H1 (cell line): ENCODE measurements at regions not wholly inside any gene's neighbourhood (a gene's known extent, or its start where the extent isn't known, plus 50 kb on each side); places are given as distances from the start of the nearest gene placed in this dataset.

Experiments used
- CTCF ChIA-PET: fragments of 300-600 bp; sonication (Branson Sonifier 250); formaldehyde crosslinking; loops from one replicate; lab custom pipeline; 2021; ENCODE audit not compliant: partially characterized antibody; lab: Charles Lee
- POLR2A ChIA-PET: fragments of 300-600 bp; sonication (Branson Sonifier 250); formaldehyde crosslinking; loops from one replicate; lab custom pipeline; 2021; ENCODE audit warnings: inconsistent platforms; ENCODE audit not compliant: partially characterized antibody; lab: Charles Lee
- DNase-seq, 2 experiments: peaks; one replicate each; pipeline versions ENCODE4 v3.0.0 to v3.0.0-alpha.2; 2010 to 2022; ENCODE audit warnings: low spot score in 2 of 2, low read depth in 1 of 2, mixed read lengths in 1 of 2
- FAIRE-seq: peaks from 2 replicates; lab custom pipeline; 2011; peaks lifted over from hg19 to GRCh38; lab: Jason Lieb, UNC
- H2AFZ ChIP-seq: 2 replicates; pipeline ENCODE4 v1.8.1; 2012; ENCODE audit warnings: low read length, inconsistent platforms
- H2AK5ac ChIP-seq: 2 replicates; pipeline ENCODE4 v1.6.1; 2013; ENCODE audit warnings: low read depth, low read length
- H2BK120ac ChIP-seq: replicated peaks from 2 replicates; pipeline ENCODE3; 2013; ENCODE audit warnings: low read depth, low read length, inconsistent platforms
- H2BK12ac ChIP-seq: 2 replicates; pipeline ENCODE4 v1.6.1; 2013; ENCODE audit warnings: low read depth, low read length
- H2BK15ac ChIP-seq: 2 replicates; pipeline ENCODE4 v1.6.1; 2013; ENCODE audit warnings: low read length
- H2BK20ac ChIP-seq: 2 replicates; pipeline ENCODE4 v1.6.1; 2013; ENCODE audit warnings: low read length
- H2BK5ac ChIP-seq: 2 replicates; pipeline ENCODE4 v1.6.1; 2013; ENCODE audit warnings: low read depth, low read length
- H3K14ac ChIP-seq: 2 replicates; pipeline ENCODE4 v1.6.1; 2013; ENCODE audit warnings: inconsistent platforms; ENCODE audit not compliant: insufficient read length
- H3K18ac ChIP-seq: 2 replicates; pipeline ENCODE4 v1.6.1; 2013; ENCODE audit warnings: low read length; ENCODE audit errors: extremely low read depth
- H3K23ac ChIP-seq: 2 replicates; pipeline ENCODE4 v1.6.1; 2013; ENCODE audit warnings: inconsistent platforms; ENCODE audit not compliant: insufficient read length
- H3K23me2 ChIP-seq: 2 replicates; pipeline ENCODE4 v1.6.1; 2013; ENCODE audit warnings: low read depth, low read length
- H3K27ac ChIP-seq: 2 replicates; pipeline ENCODE4 v1.6.1; 2011; ENCODE audit warnings: low read depth, low read length, inconsistent platforms
- H3K27me3 ChIP-seq, 4 experiments: replicated peaks in 1 of 4; 1 replicate in 1 of 4; 2 replicates in 3 of 4; pipeline versions ENCODE4 v1.6.1 to v1.8.1; 2011 to 2013; ENCODE audit warnings: low read length in 3 of 4, mild to moderate bottlenecking in 3 of 4, inconsistent platforms in 2 of 4, mixed read lengths in 2 of 4, moderate library complexity in 1 of 4; ENCODE audit not compliant: control insufficient read depth in 3 of 4, insufficient read depth in 3 of 4; ENCODE audit errors: extremely low read depth in 1 of 4
- H3K36me3 ChIP-seq, 4 experiments: 2 replicates each; pipeline versions ENCODE4 v1.6.1 to v1.8.1; 2011 to 2013; ENCODE audit warnings: mild to moderate bottlenecking in 4 of 4, low read length in 3 of 4, moderate library complexity in 2 of 4, control low read depth in 1 of 4, inconsistent platforms in 1 of 4; ENCODE audit not compliant: insufficient read depth in 4 of 4, control insufficient read depth in 2 of 4
- H3K4ac ChIP-seq: replicated peaks from 2 replicates; pipeline ENCODE3; 2013; ENCODE audit warnings: low read length, low read depth, mixed read lengths, inconsistent platforms; ENCODE audit not compliant: insufficient read length
- H3K4me1 ChIP-seq, 4 experiments: replicated peaks in 1 of 4; 1 replicate in 1 of 4; 2 replicates in 3 of 4; pipeline versions ENCODE4 v1.6.1 to v1.8.1; 2011 to 2013; ENCODE audit warnings: low read length in 3 of 4, inconsistent platforms in 2 of 4, mixed read lengths in 1 of 4; ENCODE audit not compliant: insufficient read depth in 4 of 4, control insufficient read depth in 3 of 4
- H3K4me2 ChIP-seq, 2 experiments: 2 replicates each; pipeline versions ENCODE4 v1.6.1 to v1.8.1; 2011 to 2013; ENCODE audit warnings: low read depth in 2 of 2, low read length in 2 of 2, control low read depth in 1 of 2, inconsistent platforms in 1 of 2, mild to moderate bottlenecking in 1 of 2; ENCODE audit not compliant: insufficient read depth in 1 of 2
- H3K4me3 ChIP-seq, 4 experiments: fragments of 200-600, 300-600 bp in 1 of 4; sonication (generic), shearing (Covaris generic), sonication (Bioruptor Twin) in 1 of 4; 2 replicates each; pipeline versions ENCODE4 v1.5.1 to v1.8.1; 2011 to 2016; ENCODE audit warnings: low read length in 4 of 4, low read depth in 3 of 4, control low read depth in 2 of 4, inconsistent platforms in 2 of 4, mild to moderate bottlenecking in 2 of 4, mixed read lengths in 1 of 4, moderate library complexity in 1 of 4; ENCODE audit not compliant: insufficient read depth in 2 of 4; ENCODE audit errors: extremely low read depth in 1 of 4
- H3K56ac ChIP-seq: replicated peaks from 2 replicates; pipeline ENCODE3; 2013; ENCODE audit warnings: low read depth, mild to moderate bottlenecking, mixed read lengths, low read length, inconsistent platforms; ENCODE audit not compliant: insufficient read length
- H3K79me1 ChIP-seq: 2 replicates; pipeline ENCODE4 v1.6.1; 2013; ENCODE audit warnings: low read depth, low read length, control low read depth
- H3K79me2 ChIP-seq, 2 experiments: 2 replicates each; pipeline versions ENCODE4 v1.6.1 to v1.8.1; 2012 to 2013; ENCODE audit warnings: low read length in 2 of 2, mild to moderate bottlenecking in 2 of 2, inconsistent platforms in 1 of 2; ENCODE audit not compliant: insufficient read depth in 2 of 2, control insufficient read depth in 1 of 2
- H3K9ac ChIP-seq, 4 experiments: replicated peaks in 1 of 4; 1 replicate in 1 of 4; 2 replicates in 3 of 4; pipeline versions ENCODE4 v1.6.1 to v1.8.1; 2011 to 2013; ENCODE audit warnings: low read depth in 3 of 4, low read length in 3 of 4, control low read depth in 2 of 4, mild to moderate bottlenecking in 2 of 4, moderate library complexity in 2 of 4, inconsistent platforms in 1 of 4; ENCODE audit errors: extremely low read depth in 1 of 4
- H3K9me3 ChIP-seq, 2 experiments: 2 replicates each; pipeline versions ENCODE4 v1.6.1 to v1.8.1; 2012 to 2013; ENCODE audit warnings: mild to moderate bottlenecking in 2 of 2, moderate library complexity in 2 of 2, control low read depth in 1 of 2, inconsistent platforms in 1 of 2, low read depth in 1 of 2, low read length in 1 of 2, mixed read lengths in 1 of 2; ENCODE audit not compliant: insufficient read depth in 2 of 2
- H4K20me1 ChIP-seq, 2 experiments: replicated peaks in 1 of 2; 2 replicates each; pipeline versions ENCODE3 to v1.8.1; 2011 to 2013; ENCODE audit warnings: inconsistent platforms in 2 of 2, low read length in 2 of 2, mild to moderate bottlenecking in 1 of 2; ENCODE audit not compliant: insufficient read depth in 2 of 2, control insufficient read depth in 1 of 2
- H4K5ac ChIP-seq: 2 replicates; pipeline ENCODE4 v1.6.1; 2013; ENCODE audit warnings: low read length, low read depth, mixed read lengths, inconsistent platforms; ENCODE audit not compliant: insufficient read length
- H4K8ac ChIP-seq: 2 replicates; pipeline ENCODE4 v1.8.0; 2013; ENCODE audit warnings: mild to moderate bottlenecking, moderate library complexity, low read length, inconsistent platforms; ENCODE audit not compliant: insufficient read depth; ENCODE audit errors: extremely low read depth
- H4K91ac ChIP-seq: replicated peaks from 2 replicates; pipeline ENCODE3; 2013; ENCODE audit warnings: low read length, mixed read lengths, inconsistent platforms; ENCODE audit not compliant: insufficient read length
- ATF2 ChIP-seq: IDR thresholded peaks from 2 replicates; pipeline ENCODE4 v1.6.1; 2012; ENCODE audit warnings: low read length, inconsistent platforms
- NRF1 ChIP-seq: IDR thresholded peaks from 2 replicates; pipeline ENCODE4 v1.6.1; 2011; ENCODE audit warnings: mild to moderate bottlenecking, low read depth, low read length, improper control_type of control experiment
- POLR2A ChIP-seq, 2 experiments: IDR thresholded peaks; 1 replicate in 1 of 2; 2 replicates in 1 of 2; pipeline ENCODE4 v1.6.1; 2011; ENCODE audit warnings: low read depth in 2 of 2, low read length in 2 of 2, mild to moderate bottlenecking in 2 of 2; ENCODE audit errors: control extremely low read depth in 1 of 2
- WGBS, 2 experiments: shearing (Covaris generic) in 1 of 2; methylation state at CpG; one replicate each; pipeline versions ENCODE4 v1.1.6 to v1.1.7; 2013 to 2015; ENCODE audit warnings: low lambda C conversion rate in 2 of 2, mixed read lengths in 2 of 2, inconsistent platforms in 1 of 2, low coverage in 1 of 2, missing lambda C conversion rate in 1 of 2; ENCODE audit not compliant: insufficient replicate concordance in 2 of 2, insufficient coverage in 1 of 2, insufficient read length in 1 of 2; ENCODE audit errors: extremely low coverage in 1 of 2, missing lambda C conversion rate in 1 of 2; 5-methylcytosine and 5-hydroxymethylcytosine counted together

- Histone ChIP-seq H2AFZ (no peak overlapping the region), H3K18ac (no peak overlapping the region), H3K56ac (no peak overlapping the region), H3K79me1 (no peaks in the 10 kb centered on the region), H4K20me1 (no peaks in the 10 kb centered on the region), H2BK5ac (no peak overlapping the region), H3K23ac (no peak overlapping the region), H3K36me3 (no peaks in the 10 kb centered on the region), H4K91ac (no peak overlapping the region), H2BK20ac (no peak overlapping the region), H2AK5ac (no peak overlapping the region), H3K4me3 (no peak overlapping the region), H3K9me3 (0 out of 4 replicates have a peak, but pooled peaks cover 0 to 3% of the 10 kb centered on the region in 2 experiments), H3K23me2 (no peaks in the 10 kb centered on the region), H4K5ac (no peak overlapping the region), H3K4me2 (no peak overlapping the region), H2BK15ac (no peak overlapping the region), H2BK120ac (no peak overlapping the region), H3K27me3 (no peaks in the 10 kb centered on the region), H2BK12ac (no peak overlapping the region), H3K79me2 (no peaks in the 10 kb centered on the region), H4K8ac (no peak overlapping the region), H3K9ac (no peak overlapping the region), H3K4me1 (no peaks in the 10 kb centered on the region), H3K27ac (no peak overlapping the region), H3K14ac (no peak overlapping the region), H3K4ac (no peak overlapping the region)
- FAIRE-seq (no peak), DNase-seq (no peak)
- POLR2A ChIA-PET = no interaction called here
- CTCF ChIA-PET = no interaction called here
- WGBS, 2 experiments = 100% methylated on average over 1 of the region's 1 CpG; no CpG with 5 or more reads in 1 of the 2 experiments
- TF ChIP-seq POLR2A (IDR thresholded peaks at IDR 0.05; ENCODE audit: control extremely low read depth in 1 of 2, low read depth in 2 of 2, low read length in 2 of 2) (no peak), NRF1 (no peak), ATF2 (no peak)
These were observed 68.8 kb upstream of the TMCO5A start for GRCh38 chr15:37865687-37866086.
